ENCODE measurements at regions not wholly inside any gene's neighbourhood (a gene's known extent, or its start where the extent isn't known, plus 50 kb on each side); places are given as distances from the start of the nearest gene placed in this dataset.

- H3K27ac Mint-ChIP-seq: no peak overlapping the region
- no peaks in the 10 kb centered on the region for H3K27me3 Mint-ChIP-seq
- H3K4me3 Mint-ChIP-seq: no peak overlapping the region
- intact Hi-C loops (cut with micrococcal nuclease): no loop called here
- no peak for TF ChIP-seq CTCF (IDR thresholded peaks at IDR 0.05)
- ATAC-seq (ENCODE audit: low read depth): no peak
- H3K4me1 Mint-ChIP-seq: no peaks in the 10 kb centered on the region
- ChIA-PET POLR2A (no interaction called here), CTCF (no interaction called here)
- no peaks in the 10 kb centered on the region for H3K36me3 Mint-ChIP-seq (ENCODE audit: low read depth)
- no peaks in the 10 kb centered on the region for H3K9me3 Mint-ChIP-seq
- DNase-seq: no peak
Measured at GRCh38 chr5:4945296-4945695, 194.8 kb upstream of the ADAMTS16 start.

GRCh38 chr5:4947106-4947505 is 193.0 kb upstream of the ADAMTS16 start:
- Mint-ChIP-seq H3K4me3 (no peak overlapping the region), H3K27ac (no peak overlapping the region), H3K36me3 (ENCODE audit: low read depth) (no peaks in the 10 kb centered on the region), H3K4me1 (no peaks in the 10 kb centered on the region), H3K27me3 (no peaks in the 10 kb centered on the region), H3K9me3 (no peaks in the 10 kb centered on the region)
- ChIA-PET CTCF (interaction anchor here (0.7 kb wide), 1 partner anchor 1839 kb away, joined by 3 read pairs; no protein-coding TSS in a partner anchor), POLR2A (no interaction called here)
- intact Hi-C loops (cut with micrococcal nuclease): no loop called here
- ATAC-seq (ENCODE audit: low read depth) (no peak), DNase-seq (no peak)
- TF ChIP-seq CTCF (IDR thresholded peaks at IDR 0.05): no peak

- H3K27ac Mint-ChIP-seq: no peak overlapping the region
Measured at GRCh38 chr5:4947893-4948536, 192.1 kb upstream of the ADAMTS16 start.

GRCh38 chr5:4949108-4949507 is 191.0 kb upstream of the ADAMTS16 start:
- intact Hi-C loops (cut with micrococcal nuclease): no loop called here
- Mint-ChIP-seq H3K27me3 (no peaks in the 10 kb centered on the region), H3K9me3 (no peaks in the 10 kb centered on the region), H3K4me3 (no peak overlapping the region), H3K27ac (no peak overlapping the region), H3K36me3 (ENCODE audit: low read depth) (no peaks in the 10 kb centered on the region), H3K4me1 (no peaks in the 10 kb centered on the region)
- CTCF ChIA-PET: no interaction called here
- POLR2A ChIA-PET: no interaction called here
- no peak for DNase-seq
- no peak for ATAC-seq (ENCODE audit: low read depth)
- TF ChIP-seq CTCF (IDR thresholded peaks at IDR 0.05): no peak

More at GRCh38 chr5:4947893-4948536, 192.1 kb upstream of the ADAMTS16 start:
- TF ChIP-seq CTCF (IDR thresholded peaks at IDR 0.05): no peak
- Mint-ChIP-seq H3K36me3 (ENCODE audit: low read depth) (no peaks in the 10 kb centered on the region), H3K9me3 (no peaks in the 10 kb centered on the region), H3K4me3 (no peak overlapping the region), H3K27me3 (no peaks in the 10 kb centered on the region), H3K4me1 (no peaks in the 10 kb centered on the region)
- ATAC-seq (ENCODE audit: low read depth): no peak
- ChIA-PET POLR2A (no interaction called here), CTCF (no interaction called here)
- intact Hi-C loops (cut with micrococcal nuclease): no loop called here
- DNase-seq: no peak

GRCh38 chr5:4953576-4953975 is 186.6 kb upstream of the ADAMTS16 start:
- H3K27me3 Mint-ChIP-seq: no peaks in the 10 kb centered on the region
- ChIA-PET POLR2A (no interaction called here), CTCF (no interaction called here)
- no peaks in the 10 kb centered on the region for H3K9me3 Mint-ChIP-seq
- no peak for TF ChIP-seq CTCF (IDR thresholded peaks at IDR 0.05)
- no peak for ATAC-seq (ENCODE audit: low read depth)
- no peak overlapping the region for H3K4me3 Mint-ChIP-seq
- no peaks in the 10 kb centered on the region for H3K4me1 Mint-ChIP-seq
- DNase-seq: no peak
- H3K36me3 Mint-ChIP-seq (ENCODE audit: low read depth): no peaks in the 10 kb centered on the region
- H3K27ac Mint-ChIP-seq: no peak overlapping the region
- intact Hi-C loops (cut with micrococcal nuclease): no loop called here

Measured in activated B cell treated with CpG ODN at 0.5 μM for 24 hours (primary cell).